ENCODE measurements at regions not wholly inside any gene's neighbourhood (a gene's known extent, or its start where the extent isn't known, plus 50 kb on each side); places are given as distances from the start of the nearest gene placed in this dataset.
"Not testable (repeated sequence)": the region's sequence is repeated elsewhere in the genome, so short reads cannot be mapped to it uniquely, and the experiment has no call there.

DNA sequence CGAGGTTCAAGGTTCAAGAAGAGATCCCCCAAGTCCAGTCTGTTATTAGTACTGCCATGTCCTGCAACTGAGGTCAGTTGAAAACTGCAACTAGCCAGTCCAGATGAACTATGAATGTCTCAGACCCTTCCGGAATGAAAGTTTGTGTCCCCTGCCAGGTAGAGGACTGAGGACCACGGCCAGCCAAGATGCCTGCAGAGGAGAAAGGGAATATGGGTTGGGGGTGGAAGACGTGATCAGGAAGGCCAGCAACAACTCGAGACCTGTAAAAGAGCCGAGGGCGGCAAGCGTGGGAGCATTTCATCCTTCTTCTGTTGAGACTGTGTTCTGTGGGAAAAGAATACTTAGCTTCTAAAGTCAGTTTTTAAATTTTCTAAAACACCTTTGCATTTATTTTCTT lies 572.4 kb upstream of the B3GAT1 start:
- no peaks in the 10 kb centered on the region for H3K36me3 Mint-ChIP-seq (ENCODE audit: insufficient read depth, unreplicated experiment)
- H3K9me3 Mint-ChIP-seq (ENCODE audit: unreplicated experiment) = peaks cover 38% of the 10 kb centered on the region
- H3K4me3 Mint-ChIP-seq (ENCODE audit: unreplicated experiment) = no peak overlapping the region
- H3K4me1 Mint-ChIP-seq (ENCODE audit: insufficient read depth, unreplicated experiment) = no peaks in the 10 kb centered on the region
- no peak for DNase-seq (ENCODE audit: unreplicated experiment)
- no TSS peak for BruUV-seq (replicated peaks)
- POLR2A ChIA-PET = no interaction called here
- TF ChIP-seq, protein P1, sequence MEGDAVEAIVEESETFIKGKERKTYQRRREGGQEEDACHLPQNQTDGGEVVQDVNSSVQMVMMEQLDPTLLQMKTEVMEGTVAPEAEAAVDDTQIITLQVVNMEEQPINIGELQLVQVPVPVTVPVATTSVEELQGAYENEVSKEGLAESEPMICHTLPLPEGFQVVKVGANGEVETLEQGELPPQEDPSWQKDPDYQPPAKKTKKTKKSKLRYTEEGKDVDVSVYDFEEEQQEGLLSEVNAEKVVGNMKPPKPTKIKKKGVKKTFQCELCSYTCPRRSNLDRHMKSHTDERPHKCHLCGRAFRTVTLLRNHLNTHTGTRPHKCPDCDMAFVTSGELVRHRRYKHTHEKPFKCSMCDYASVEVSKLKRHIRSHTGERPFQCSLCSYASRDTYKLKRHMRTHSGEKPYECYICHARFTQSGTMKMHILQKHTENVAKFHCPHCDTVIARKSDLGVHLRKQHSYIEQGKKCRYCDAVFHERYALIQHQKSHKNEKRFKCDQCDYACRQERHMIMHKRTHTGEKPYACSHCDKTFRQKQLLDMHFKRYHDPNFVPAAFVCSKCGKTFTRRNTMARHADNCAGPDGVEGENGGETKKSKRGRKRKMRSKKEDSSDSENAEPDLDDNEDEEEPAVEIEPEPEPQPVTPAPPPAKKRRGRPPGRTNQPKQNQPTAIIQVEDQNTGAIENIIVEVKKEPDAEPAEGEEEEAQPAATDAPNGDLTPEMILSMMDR (IDR thresholded peaks at IDR 0.05; ENCODE audit: unreplicated experiment) = no peak
- CTCF ChIA-PET = no interaction called here
- intact Hi-C loops (cut with micrococcal nuclease) = no loop called here
- H3K27me3 Mint-ChIP-seq (ENCODE audit: insufficient read depth, unreplicated experiment) = no peaks in the 10 kb centered on the region
- H3K27ac Mint-ChIP-seq (ENCODE audit: low read depth, unreplicated experiment) = no peak overlapping the region

DNA sequence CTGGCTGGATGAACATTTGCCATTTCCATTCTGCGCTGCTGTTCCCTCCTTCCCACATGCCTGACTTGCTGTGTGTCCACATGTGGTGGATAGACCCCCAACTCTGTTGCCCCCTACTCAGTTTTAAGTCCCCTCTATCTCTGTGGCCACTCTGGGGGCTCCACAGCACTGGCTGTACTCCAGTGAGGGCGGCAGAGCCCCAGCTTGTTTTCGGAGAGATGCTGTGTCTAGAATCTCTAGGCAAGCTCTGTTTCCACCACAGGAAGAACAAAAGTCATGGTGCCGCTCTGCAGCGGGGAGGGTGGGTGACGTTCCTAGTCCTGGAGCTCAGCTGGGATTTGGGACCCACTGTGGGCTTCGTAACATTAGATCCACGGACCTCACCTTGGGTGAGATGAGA lies 570.4 kb upstream of the B3GAT1 start:
- CTCF ChIA-PET; H3K4me3 Mint-ChIP-seq (ENCODE audit: unreplicated experiment); BruUV-seq (replicated peaks); DNase-seq (ENCODE audit: unreplicated experiment); H3K36me3 Mint-ChIP-seq (ENCODE audit: insufficient read depth, unreplicated experiment); H3K4me1 Mint-ChIP-seq (ENCODE audit: insufficient read depth, unreplicated experiment); intact Hi-C loops (cut with micrococcal nuclease); POLR2A ChIA-PET; H3K27me3 Mint-ChIP-seq (ENCODE audit: insufficient read depth, unreplicated experiment); H3K27ac Mint-ChIP-seq (ENCODE audit: low read depth, unreplicated experiment): not testable (repeated sequence)
- peaks cover 30% of the 10 kb centered on the region for H3K9me3 Mint-ChIP-seq (ENCODE audit: unreplicated experiment)

DNA sequence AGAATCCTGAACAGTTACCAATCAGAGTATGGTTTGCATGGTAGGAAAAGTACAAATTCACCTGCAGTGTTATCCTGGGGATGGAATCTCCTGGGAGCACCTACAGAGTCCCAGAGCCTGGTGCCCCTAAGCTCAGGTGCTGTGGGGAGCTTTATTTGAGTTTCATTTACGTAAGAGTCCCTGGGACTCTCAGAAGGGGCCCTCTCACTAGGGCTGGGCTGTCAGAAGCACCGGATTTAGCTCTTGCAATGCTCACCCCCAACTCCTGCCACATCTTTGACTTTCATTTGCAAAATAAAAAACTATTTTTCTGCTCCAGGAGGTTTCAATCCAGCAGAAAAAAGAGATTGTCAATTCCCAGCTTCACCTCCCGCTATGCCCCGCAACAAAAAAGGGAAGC lies 569.8 kb upstream of the B3GAT1 start:
- TF ChIP-seq, protein P1 (IDR thresholded peaks at IDR 0.05; ENCODE audit: unreplicated experiment) = no peak
- ChIA-PET CTCF (no interaction called here), POLR2A (no interaction called here)
- Mint-ChIP-seq H3K4me3 (ENCODE audit: unreplicated experiment) (no peak overlapping the region), H3K36me3 (ENCODE audit: insufficient read depth, unreplicated experiment) (no peaks in the 10 kb centered on the region), H3K9me3 (ENCODE audit: unreplicated experiment) (peaks cover 25% of the 10 kb centered on the region), H3K4me1 (ENCODE audit: insufficient read depth, unreplicated experiment) (no peaks in the 10 kb centered on the region), H3K27ac (ENCODE audit: low read depth, unreplicated experiment) (no peak overlapping the region), H3K27me3 (ENCODE audit: insufficient read depth, unreplicated experiment) (no peaks in the 10 kb centered on the region)
- BruUV-seq (replicated peaks) = no TSS peak
- intact Hi-C loops (cut with micrococcal nuclease) = no loop called here
- no peak for DNase-seq (ENCODE audit: unreplicated experiment)

DNA sequence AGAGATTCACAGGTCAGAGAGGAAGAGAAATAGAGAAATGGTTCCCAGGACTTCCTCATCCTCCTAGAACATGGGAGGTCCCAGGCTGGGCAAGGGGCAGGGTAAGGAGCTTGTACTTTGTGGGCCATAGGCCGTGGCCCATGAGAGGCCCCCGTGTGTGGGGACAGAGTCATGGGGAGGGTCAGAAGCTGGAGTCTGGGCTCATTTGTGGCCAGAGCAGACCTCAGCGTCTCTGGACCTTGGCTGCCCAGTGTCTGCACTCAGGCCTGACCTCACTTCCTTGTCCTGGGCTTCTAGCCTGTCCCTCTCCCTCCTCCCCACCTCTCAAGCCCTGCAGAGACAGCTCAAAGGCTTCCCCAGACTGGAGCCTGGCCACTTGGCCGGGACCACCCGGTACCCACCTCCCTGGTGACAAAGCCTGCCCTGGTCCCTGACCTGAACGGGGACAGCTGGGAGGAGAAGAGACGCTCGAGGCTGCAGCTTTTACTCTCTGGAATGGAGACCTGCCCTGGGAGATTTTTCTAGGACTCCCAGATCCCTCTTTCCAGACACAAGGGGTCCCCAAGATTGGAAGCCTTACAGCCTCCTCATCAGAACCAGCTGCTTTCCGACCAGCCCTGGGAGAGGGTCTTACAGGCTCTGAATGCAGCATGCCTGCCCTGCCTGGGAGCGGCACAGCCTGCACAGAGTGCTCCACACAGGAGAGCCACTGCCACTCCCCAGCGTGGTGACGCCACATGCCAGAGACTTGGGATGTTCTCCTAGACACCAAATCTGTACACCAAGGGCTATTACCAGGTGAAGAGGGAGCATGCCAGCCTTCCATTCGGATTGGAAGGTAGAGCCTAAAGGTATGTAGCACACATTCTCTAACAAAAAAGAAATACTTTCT lies 569.0 kb upstream of the B3GAT1 start:
- ChIA-PET POLR2A (no interaction called here), CTCF (interaction anchor here (0.7 kb wide), 1 partner anchor 346 kb away, joined by 3 read pairs; no protein-coding TSS in a partner anchor)
- TF ChIP-seq, protein P1 (IDR thresholded peaks at IDR 0.05; ENCODE audit: unreplicated experiment) = no peak
- peaks cover 25% of the 10 kb centered on the region for H3K9me3 Mint-ChIP-seq (ENCODE audit: unreplicated experiment)
- no peaks in the 10 kb centered on the region for H3K27me3 Mint-ChIP-seq (ENCODE audit: insufficient read depth, unreplicated experiment)
- H3K27ac Mint-ChIP-seq (ENCODE audit: low read depth, unreplicated experiment) = no peak overlapping the region
- no peaks in the 10 kb centered on the region for H3K36me3 Mint-ChIP-seq (ENCODE audit: insufficient read depth, unreplicated experiment)
- BruUV-seq (replicated peaks) = no TSS peak
- intact Hi-C loops (cut with micrococcal nuclease) = no loop called here
- H3K4me1 Mint-ChIP-seq (ENCODE audit: insufficient read depth, unreplicated experiment) = no peaks in the 10 kb centered on the region
- DNase-seq (ENCODE audit: unreplicated experiment) = no peak
- no peak overlapping the region for H3K4me3 Mint-ChIP-seq (ENCODE audit: unreplicated experiment)

DNA sequence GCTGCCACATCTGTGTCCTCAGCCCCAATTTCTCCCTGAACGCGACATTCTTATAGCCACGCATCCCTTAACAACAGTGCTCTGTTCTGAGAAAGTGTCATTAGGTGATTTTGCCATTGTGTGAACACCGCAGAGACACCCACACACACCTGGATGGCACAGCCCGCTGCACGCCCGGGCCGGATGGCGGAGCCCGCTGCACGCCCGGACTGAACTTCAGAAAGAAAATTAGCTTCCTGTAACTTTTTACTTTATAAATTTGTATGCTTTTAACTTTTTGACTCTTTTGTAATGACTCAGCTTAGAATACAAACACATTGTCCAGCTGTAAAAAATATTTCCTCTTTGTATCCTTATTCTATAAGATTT lies 567.0 kb upstream of the B3GAT1 start:
- ChIA-PET CTCF (interaction anchor here (0.6 to 0.7 kb wide), 2 partner anchors 13 to 95 kb away, joined by 3 to 7 read pairs; no protein-coding TSS in a partner anchor), POLR2A (interaction anchor here (0.6 kb wide), 1 partner anchor 108 kb away, joined by 5 read pairs; no protein-coding TSS in a partner anchor)
- H3K27me3 Mint-ChIP-seq (ENCODE audit: insufficient read depth, unreplicated experiment); H3K27ac Mint-ChIP-seq (ENCODE audit: low read depth, unreplicated experiment); DNase-seq (ENCODE audit: unreplicated experiment); H3K4me3 Mint-ChIP-seq (ENCODE audit: unreplicated experiment); intact Hi-C loops (cut with micrococcal nuclease); H3K36me3 Mint-ChIP-seq (ENCODE audit: insufficient read depth, unreplicated experiment); BruUV-seq (replicated peaks); H3K4me1 Mint-ChIP-seq (ENCODE audit: insufficient read depth, unreplicated experiment): not testable (repeated sequence)
- H3K9me3 Mint-ChIP-seq (ENCODE audit: unreplicated experiment) = peaks cover 18% of the 10 kb centered on the region

All from MCF 10A (cell line).